ENCODE measurements at regions not wholly inside any gene's neighbourhood (a gene's known extent, or its start where the extent isn't known, plus 50 kb on each side); places are given as distances from the start of the nearest gene placed in this dataset.

DNA sequence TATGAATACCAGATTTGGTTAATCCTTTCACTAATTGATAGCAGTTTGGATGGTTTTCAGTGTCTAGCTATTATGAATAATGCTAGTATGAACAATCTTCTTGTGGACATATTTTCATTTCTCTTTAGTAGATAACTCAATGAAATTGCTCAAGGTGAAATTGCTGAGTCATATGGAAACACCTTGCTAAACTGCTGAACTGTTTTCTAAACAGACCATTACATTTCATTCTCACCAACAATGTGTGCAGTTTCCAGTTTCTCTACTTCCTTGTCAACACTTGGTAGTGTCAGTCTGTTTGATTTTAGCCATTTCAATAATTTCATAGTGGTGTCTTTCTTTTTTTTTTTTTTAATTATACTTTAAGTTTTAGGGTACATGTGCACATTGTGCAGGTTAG is 250.0 kb downstream of the HRH4 start:
- TF ChIP-seq, protein P1, sequence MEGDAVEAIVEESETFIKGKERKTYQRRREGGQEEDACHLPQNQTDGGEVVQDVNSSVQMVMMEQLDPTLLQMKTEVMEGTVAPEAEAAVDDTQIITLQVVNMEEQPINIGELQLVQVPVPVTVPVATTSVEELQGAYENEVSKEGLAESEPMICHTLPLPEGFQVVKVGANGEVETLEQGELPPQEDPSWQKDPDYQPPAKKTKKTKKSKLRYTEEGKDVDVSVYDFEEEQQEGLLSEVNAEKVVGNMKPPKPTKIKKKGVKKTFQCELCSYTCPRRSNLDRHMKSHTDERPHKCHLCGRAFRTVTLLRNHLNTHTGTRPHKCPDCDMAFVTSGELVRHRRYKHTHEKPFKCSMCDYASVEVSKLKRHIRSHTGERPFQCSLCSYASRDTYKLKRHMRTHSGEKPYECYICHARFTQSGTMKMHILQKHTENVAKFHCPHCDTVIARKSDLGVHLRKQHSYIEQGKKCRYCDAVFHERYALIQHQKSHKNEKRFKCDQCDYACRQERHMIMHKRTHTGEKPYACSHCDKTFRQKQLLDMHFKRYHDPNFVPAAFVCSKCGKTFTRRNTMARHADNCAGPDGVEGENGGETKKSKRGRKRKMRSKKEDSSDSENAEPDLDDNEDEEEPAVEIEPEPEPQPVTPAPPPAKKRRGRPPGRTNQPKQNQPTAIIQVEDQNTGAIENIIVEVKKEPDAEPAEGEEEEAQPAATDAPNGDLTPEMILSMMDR (conservative IDR thresholded peaks at IDR 0.05; ENCODE audit: low read length), result no peak
- TF ChIP-seq EZH2phosphoT487 (IDR thresholded peaks at IDR 0.05; ENCODE audit: borderline replicate concordance), result no peak

Data from Loucy (cell line).